ENCODE measurements at regions not wholly inside any gene's neighbourhood (a gene's known extent, or its start where the extent isn't known, plus 50 kb on each side); places are given as distances from the start of the nearest gene placed in this dataset.

GRCh38 chr7:48741545-48741944 lies 182.8 kb upstream of the CDC14C start:
- WGBS (ENCODE audit: low lambda C conversion rate, missing lambda C conversion rate), result 70% methylated on average over 1 of the region's 1 CpG
- no peak for DNase-seq (ENCODE audit: low spot score)
- no peaks in the 10 kb centered on the region for H3K9me3 ChIP-seq (ENCODE audit: low read depth)

GRCh38 chr7:48742079-48742798 lies 182.1 kb upstream of the CDC14C start:
- no peaks in the 10 kb centered on the region for H3K79me2 ChIP-seq
- H3K4me2 ChIP-seq, result no peak overlapping the region
- no peaks in the 10 kb centered on the region for H3K9me3 ChIP-seq (ENCODE audit: low read depth)
- H3K27ac ChIP-seq, result no peak overlapping the region
- no peaks in the 10 kb centered on the region for H3K4me1 ChIP-seq (ENCODE audit: insufficient read depth)
- no peaks in the 10 kb centered on the region for H3K27me3 ChIP-seq
- no peak overlapping the region for H3K4me3 ChIP-seq
- 65% methylated on average over 3 of the region's 3 CpGs for WGBS (ENCODE audit: low lambda C conversion rate, missing lambda C conversion rate)
- no peak for DNase-seq (ENCODE audit: low spot score)
- H3K9me2 ChIP-seq (replicated peaks; ENCODE audit: insufficient read depth), result no peaks in the 10 kb centered on the region
- no peak for TF ChIP-seq EZH2phosphoT487 (IDR thresholded peaks at IDR 0.05; ENCODE audit: low read depth, severe bottlenecking, unreplicated experiment)
- no peak for TF ChIP-seq EZH2 (IDR thresholded peaks at IDR 0.05; ENCODE audit: borderline replicate concordance)
- no peak for TF ChIP-seq CTCF (IDR thresholded peaks at IDR 0.05; ENCODE audit: poor library complexity)
- no peaks in the 10 kb centered on the region for H3K36me3 ChIP-seq (replicated peaks; ENCODE audit: insufficient read depth, low read depth)
- H4K20me1 ChIP-seq (ENCODE audit: insufficient read depth, poor library complexity, severe bottlenecking), result no peaks in the 10 kb centered on the region
- H2AFZ ChIP-seq, result no peak overlapping the region

More at GRCh38 chr7:48741545-48741944, 182.8 kb upstream of the CDC14C start:
- H3K4me1 ChIP-seq (ENCODE audit: insufficient read depth), result no peaks in the 10 kb centered on the region
- H3K79me2 ChIP-seq, result no peaks in the 10 kb centered on the region
- H3K27me3 ChIP-seq, result no peaks in the 10 kb centered on the region
- no peak overlapping the region for H3K27ac ChIP-seq
- H2AFZ ChIP-seq, result no peak overlapping the region
- no peaks in the 10 kb centered on the region for H3K36me3 ChIP-seq (replicated peaks; ENCODE audit: insufficient read depth, low read depth)
- no peaks in the 10 kb centered on the region for H3K9me2 ChIP-seq (replicated peaks; ENCODE audit: insufficient read depth)
- no peaks in the 10 kb centered on the region for H4K20me1 ChIP-seq (ENCODE audit: insufficient read depth, poor library complexity, severe bottlenecking)
- no peak overlapping the region for H3K4me3 ChIP-seq
- H3K4me2 ChIP-seq, result no peak overlapping the region
- TF ChIP-seq EZH2 (IDR thresholded peaks at IDR 0.05; ENCODE audit: borderline replicate concordance) (no peak), EZH2phosphoT487 (IDR thresholded peaks at IDR 0.05; ENCODE audit: low read depth, severe bottlenecking, unreplicated experiment) (no peak), CTCF (IDR thresholded peaks at IDR 0.05; ENCODE audit: poor library complexity) (no peak)

- WGBS (ENCODE audit: low lambda C conversion rate, missing lambda C conversion rate), result 90% methylated on average over 12 of the region's 12 CpGs
- H3K27ac ChIP-seq, result no peak overlapping the region
- H4K20me1 ChIP-seq (ENCODE audit: insufficient read depth, poor library complexity, severe bottlenecking), result no peaks in the 10 kb centered on the region
- H3K27me3 ChIP-seq, result no peaks in the 10 kb centered on the region
- no peak overlapping the region for H3K4me2 ChIP-seq
- no peaks in the 10 kb centered on the region for H3K9me2 ChIP-seq (replicated peaks; ENCODE audit: insufficient read depth)
- no peak for DNase-seq (ENCODE audit: low spot score)
- no peak overlapping the region for H3K4me3 ChIP-seq
- no peaks in the 10 kb centered on the region for H3K4me1 ChIP-seq (ENCODE audit: insufficient read depth)
- no peak overlapping the region for H2AFZ ChIP-seq
- no peaks in the 10 kb centered on the region for H3K36me3 ChIP-seq (replicated peaks; ENCODE audit: insufficient read depth, low read depth)
- TF ChIP-seq CTCF (IDR thresholded peaks at IDR 0.05; ENCODE audit: poor library complexity), result no peak
- no peak for TF ChIP-seq EZH2 (IDR thresholded peaks at IDR 0.05; ENCODE audit: borderline replicate concordance)
- no peak for TF ChIP-seq EZH2phosphoT487 (IDR thresholded peaks at IDR 0.05; ENCODE audit: low read depth, severe bottlenecking, unreplicated experiment)
- no peaks in the 10 kb centered on the region for H3K9me3 ChIP-seq (ENCODE audit: low read depth)
- H3K79me2 ChIP-seq, result no peaks in the 10 kb centered on the region
Observed at GRCh38 chr7:48748081-48748833, 176.1 kb upstream of the CDC14C start.
